ENCODE measurements at regions not wholly inside any gene's neighbourhood (a gene's known extent, or its start where the extent isn't known, plus 50 kb on each side); places are given as distances from the start of the nearest gene placed in this dataset.

GRCh38 chr12:59839514-59839913 lies 243.7 kb downstream of the SLC16A7 start:
- DNase-seq = no peak

- no peak for DNase-seq
These were observed 247.5 kb downstream of the SLC16A7 start for GRCh38 chr12:59843260-59843843.

GRCh38 chr12:59844750-59845149 lies 248.9 kb downstream of the SLC16A7 start:
- no peak for DNase-seq

DNA sequence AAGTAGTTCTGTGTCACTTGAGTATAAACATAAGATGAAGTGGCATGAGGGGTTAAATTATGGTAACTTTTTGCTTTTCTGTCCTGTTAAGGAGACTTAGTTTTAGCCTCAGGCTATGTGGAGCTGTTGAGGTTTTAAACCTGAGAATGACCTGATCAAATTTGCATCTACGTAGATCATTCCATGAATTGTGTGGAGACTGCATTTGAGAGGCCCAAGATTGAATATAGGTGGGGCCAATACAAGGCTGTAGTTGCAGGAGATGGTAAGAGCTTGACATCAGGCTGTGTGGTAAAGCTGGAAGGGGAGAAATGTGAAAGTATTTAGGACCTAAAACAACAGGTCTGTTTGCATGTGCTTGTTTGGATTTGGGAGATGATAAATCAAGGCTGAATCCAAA lies 249.5 kb downstream of the SLC16A7 start:
- DNase-seq = no peak

- DNase-seq = no peak
These were observed 251.3 kb downstream of the SLC16A7 start for GRCh38 chr12:59847127-59847526.

DNA sequence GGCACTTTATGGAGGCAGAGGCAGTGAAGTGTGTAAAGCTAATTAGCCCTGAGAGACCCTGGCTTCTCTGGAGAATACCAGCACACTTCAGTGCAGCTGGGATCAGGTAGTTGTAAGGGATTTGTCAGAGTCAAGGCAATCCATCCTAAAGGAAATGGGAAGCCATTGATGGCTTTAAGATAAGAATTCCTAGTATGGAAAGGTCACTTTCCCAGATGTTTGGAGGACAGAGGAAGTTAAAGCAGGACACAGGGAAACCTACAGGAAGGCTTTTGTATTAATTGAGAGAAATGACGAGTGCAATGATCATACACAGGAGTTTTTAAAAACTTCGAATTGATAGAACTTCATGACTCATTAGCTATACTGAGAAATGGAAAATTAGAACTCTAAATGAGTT lies 254.4 kb downstream of the SLC16A7 start:
- DNase-seq = no peak

DNA sequence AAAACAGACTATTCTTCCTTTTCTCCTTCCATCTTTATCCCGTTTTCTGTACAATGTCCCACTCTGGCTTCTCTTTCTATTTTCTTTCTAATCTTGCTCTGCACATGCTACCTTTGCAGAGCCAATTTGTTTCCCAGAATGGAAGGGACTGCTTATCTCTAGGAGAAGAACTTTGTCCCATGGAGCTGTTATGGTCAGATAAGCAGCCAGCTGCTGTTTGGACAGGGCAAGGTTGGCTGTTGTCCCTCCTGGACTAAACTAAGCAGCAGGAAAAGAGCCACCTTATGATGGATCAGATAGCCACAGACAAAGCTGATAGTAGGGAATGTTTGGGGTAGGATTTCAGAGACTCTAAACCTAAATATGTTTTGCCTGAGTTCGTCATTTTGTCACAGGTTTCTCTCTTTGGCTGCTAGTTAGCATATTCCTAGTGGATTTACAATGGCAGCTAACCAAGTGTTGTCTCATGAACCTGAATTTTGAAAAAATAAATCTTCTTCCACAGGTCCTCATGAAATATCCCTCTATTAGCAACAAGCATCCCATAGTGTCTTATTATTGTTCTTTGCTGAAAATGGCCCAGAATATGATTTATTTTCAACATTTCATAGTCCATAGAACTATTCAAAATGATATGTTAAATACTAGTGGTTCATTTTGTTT lies 262.8 kb downstream of the SLC16A7 start:
- DNase-seq = no peak

DNA sequence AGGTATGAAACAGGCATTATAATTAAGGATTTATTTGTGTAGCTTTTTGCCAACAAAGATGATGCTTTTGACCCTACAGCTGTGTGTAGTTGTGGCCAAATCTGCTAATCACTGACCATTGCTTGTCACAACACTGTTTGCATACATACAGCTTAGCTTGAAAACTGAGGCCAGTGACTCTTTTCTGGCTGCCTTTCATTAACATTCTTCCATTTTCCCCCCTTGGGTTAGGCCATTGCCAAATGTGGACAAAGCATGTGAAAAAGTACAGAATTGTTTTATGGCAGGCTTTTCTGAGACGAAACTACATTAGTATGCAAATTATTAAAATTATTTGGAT lies 263.3 kb downstream of the SLC16A7 start:
- no peak for DNase-seq

DNA sequence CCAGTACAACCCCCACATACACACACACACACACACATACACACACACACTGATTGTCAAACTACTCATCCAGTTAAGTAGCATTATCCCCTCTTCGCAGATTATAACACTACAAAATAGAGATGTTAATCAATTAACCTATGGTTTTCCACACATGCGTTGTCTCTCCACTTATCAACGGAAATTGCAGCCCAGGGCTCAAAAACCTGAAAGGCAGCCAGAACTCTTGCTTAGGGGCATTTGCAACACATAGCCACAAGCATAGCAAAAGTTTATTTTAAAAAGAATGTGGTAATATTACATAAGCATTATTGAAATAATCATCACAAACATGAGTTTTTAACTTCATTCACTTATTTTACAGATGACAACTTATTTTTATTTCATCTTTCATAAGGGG lies 265.8 kb downstream of the SLC16A7 start:
- no peak for DNase-seq

DNA sequence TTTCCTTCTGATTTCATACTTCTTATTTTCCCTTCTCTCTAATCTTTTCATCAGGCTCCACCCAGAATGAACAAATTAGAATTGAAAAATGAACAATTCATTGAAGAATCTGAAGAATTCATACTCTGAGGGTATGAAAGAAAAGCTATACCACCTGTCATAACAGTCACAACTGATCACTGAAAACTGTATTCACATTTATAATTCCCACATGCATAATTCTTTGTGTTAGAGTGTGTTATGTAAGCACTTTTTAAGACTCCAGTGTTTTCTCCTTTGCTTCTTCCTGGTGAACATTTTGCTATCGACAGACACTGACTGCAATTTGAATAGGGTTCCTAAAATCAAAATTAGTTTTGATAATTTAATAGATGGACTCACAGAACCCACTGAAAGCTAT lies 271.2 kb downstream of the SLC16A7 start:
- no peak for DNase-seq

DNA sequence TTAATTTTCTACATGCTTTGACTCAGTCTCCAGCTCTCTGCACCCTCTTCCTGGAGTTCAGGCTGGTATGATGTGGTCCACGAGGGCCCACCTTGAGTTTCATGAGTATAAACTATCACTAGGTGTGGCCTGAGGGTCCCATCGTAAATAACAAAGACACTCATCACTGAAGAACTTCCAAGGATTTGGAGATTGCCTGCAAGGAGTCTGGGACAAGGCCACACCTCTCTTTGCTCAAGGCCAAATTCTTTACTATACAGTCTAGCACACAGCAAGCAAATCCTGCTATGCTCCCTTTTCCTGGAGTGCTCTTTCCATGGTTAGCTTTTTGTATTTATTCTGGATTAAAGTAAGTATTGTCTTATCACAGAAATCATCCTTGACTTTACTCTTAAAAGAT lies 271.9 kb downstream of the SLC16A7 start:
- DNase-seq = no peak

GRCh38 chr12:59871779-59872178 lies 275.9 kb downstream of the SLC16A7 start:
- no peak for DNase-seq

GRCh38 chr12:59873136-59873535 lies 277.3 kb downstream of the SLC16A7 start:
- DNase-seq = no peak

DNA sequence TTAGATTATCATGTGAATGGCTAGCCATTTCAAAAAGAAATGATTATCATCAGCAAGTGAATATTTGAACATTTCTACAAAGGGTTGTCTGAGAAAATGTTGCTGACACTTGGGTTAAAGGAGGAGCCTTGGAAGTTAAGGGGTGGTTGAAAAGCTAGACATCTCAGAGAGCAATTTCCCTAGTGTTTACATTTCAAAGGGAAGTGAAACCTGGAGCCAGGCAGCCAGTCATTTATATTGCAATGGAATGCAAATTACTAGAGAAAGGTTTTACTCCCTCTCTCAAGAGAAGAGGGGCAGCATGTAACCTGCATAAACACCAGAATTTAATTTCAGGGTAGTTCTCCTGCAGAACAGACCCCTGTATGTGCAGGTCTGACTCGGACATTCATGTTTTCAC lies 279.0 kb downstream of the SLC16A7 start:
- no peak for DNase-seq

DNA sequence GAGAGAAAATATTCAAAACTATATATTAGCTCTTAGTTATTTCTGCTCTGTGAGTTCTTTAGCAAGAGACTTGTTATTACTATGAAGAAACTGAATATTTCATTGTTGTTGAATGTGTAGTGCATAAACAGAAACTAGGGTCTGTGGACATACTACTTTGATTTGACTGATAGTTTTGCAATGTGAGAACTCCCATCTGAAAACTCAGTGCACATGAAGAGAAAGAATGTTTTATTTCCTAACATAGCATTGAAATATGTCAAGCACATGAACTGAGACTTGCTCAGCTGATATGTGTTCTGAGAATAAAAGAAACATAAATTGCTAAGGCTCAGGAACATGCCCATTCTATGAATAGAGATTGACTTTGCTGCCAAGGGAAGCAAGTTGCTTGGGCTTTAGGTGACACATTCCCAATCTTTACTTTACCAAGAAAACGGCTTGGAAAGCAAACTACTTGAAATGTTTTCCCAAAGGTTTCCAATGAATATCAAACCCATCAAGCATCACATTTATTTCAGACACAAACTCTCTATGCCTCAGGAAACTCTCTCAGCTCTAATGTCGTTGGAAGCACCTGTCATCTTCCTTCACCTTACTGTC lies 290.4 kb downstream of the SLC16A7 start:
- DNase-seq = no peak

DNA sequence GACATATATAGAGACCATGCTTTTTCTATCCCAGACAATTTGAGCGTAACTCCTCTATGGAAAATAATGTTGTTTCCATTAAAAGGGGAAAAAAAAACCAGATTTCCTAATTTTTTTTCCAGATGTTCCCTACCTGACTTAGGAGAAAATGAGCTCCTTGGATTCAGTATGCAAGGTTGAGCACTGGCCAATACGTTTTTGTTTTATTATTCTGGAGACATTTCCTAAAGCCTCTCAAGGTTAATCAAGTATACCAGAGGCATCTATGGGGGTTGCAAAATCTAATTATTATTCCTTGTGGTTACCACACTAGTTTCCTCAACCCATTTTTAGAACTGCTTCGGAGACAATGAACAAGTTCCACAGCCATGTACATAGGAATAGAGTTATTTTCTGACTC lies 291.3 kb downstream of the SLC16A7 start:
- no peak for DNase-seq

DNA sequence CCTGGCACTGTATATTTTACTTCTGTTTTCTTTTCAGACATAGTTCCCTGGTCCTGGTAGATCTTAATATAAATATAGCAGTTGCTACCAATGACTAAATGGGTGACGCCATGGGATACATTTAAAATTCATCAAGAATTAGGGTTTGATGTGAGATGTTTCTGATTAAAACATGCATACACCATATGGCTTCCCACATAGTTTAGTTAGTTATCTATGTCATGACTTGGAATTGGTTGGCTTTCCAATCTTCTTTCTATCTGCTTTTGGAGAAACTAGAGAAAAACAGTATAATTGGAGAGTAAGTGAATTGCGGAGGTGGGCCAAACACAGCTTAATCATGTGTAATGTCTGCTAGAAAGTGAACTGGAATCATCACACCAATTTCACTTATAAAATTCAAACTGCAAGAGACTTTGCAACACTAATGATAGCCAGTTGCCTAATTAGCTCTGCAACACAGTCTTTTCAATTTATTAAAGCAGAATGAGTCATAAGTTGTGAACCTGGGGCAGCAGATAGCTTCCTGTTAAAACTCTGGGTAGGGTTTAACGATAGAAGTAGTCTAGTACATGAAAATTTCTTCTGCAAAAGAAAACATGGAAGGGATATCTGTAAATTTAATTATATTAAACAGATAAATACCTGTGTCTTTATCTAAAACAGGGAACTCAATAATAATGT lies 295.2 kb downstream of the SLC16A7 start:
- no peak for DNase-seq

- DNase-seq = no peak
These were observed 299.4 kb downstream of the SLC16A7 start for GRCh38 chr12:59895166-59895775.

- no peak for DNase-seq
These were observed 309.2 kb downstream of the SLC16A7 start for GRCh38 chr12:59904874-59905521.

GRCh38 chr12:59911516-59911915 lies 315.7 kb downstream of the SLC16A7 start:
- no peak for DNase-seq

- DNase-seq = no peak
These were observed 321.2 kb downstream of the SLC16A7 start for GRCh38 chr12:59916988-59917387.

GRCh38 chr12:59927032-59927431 lies 331.2 kb downstream of the SLC16A7 start:
- no peak for DNase-seq

GRCh38 chr12:59928416-59928815 lies 332.6 kb downstream of the SLC16A7 start:
- DNase-seq = no peak
